GM21528 (cell line): ENCODE measurements at regions not wholly inside any gene's neighbourhood (a gene's known extent, or its start where the extent isn't known, plus 50 kb on each side); places are given as distances from the start of the nearest gene placed in this dataset.

ENCODE experiments used
- ATAC-seq: cut with Tn5 transposase; IDR thresholded peaks from one replicate; pipeline ENCODE4 v1.9.1; 2021; ENCODE audit warnings: mild to moderate bottlenecking, moderate library complexity; ENCODE audit not compliant: unreplicated experiment, low FRiP score

- no peak for ATAC-seq
Observed at GRCh38 chr4:137090951-137091350, 441.3 kb downstream of the PCDH18 start.

- no peak for ATAC-seq
Observed at GRCh38 chr4:137083571-137084135, 448.6 kb downstream of the PCDH18 start.

GRCh38 chr4:137082061-137082460, 450.2 kb downstream of the PCDH18 start:
- ATAC-seq = no peak

GRCh38 chr4:137076908-137077307, 455.4 kb downstream of the PCDH18 start:
- no peak for ATAC-seq

GRCh38 chr4:137075586-137075985, 456.7 kb downstream of the PCDH18 start:
- ATAC-seq = no peak

- ATAC-seq = no peak
Observed at GRCh38 chr4:137070614-137071013, 461.7 kb downstream of the PCDH18 start.

- ATAC-seq = no peak
Observed at GRCh38 chr4:137069473-137069872, 462.8 kb downstream of the PCDH18 start.

GRCh38 chr4:137067735-137068134, 464.6 kb downstream of the PCDH18 start:
- no peak for ATAC-seq

- no peak for ATAC-seq
Observed at GRCh38 chr4:137065311-137065710, 467.0 kb downstream of the PCDH18 start.

- no peak for ATAC-seq
Observed at GRCh38 chr4:137063961-137064360, 468.3 kb downstream of the PCDH18 start.

- ATAC-seq = no peak
Observed at GRCh38 chr4:137043184-137043583, 489.1 kb downstream of the PCDH18 start.

GRCh38 chr4:137039370-137039769, 492.9 kb downstream of the PCDH18 start:
- no peak for ATAC-seq

GRCh38 chr4:137032222-137032621, 500.1 kb downstream of the PCDH18 start:
- ATAC-seq = no peak

GRCh38 chr4:137029026-137029425, 503.3 kb downstream of the PCDH18 start:
- ATAC-seq = no peak

- no peak for ATAC-seq
Observed at GRCh38 chr4:137025484-137026059, 506.7 kb downstream of the PCDH18 start.

- no peak for ATAC-seq
Observed at GRCh38 chr4:137015426-137016409, 516.6 kb downstream of the PCDH18 start.

GRCh38 chr4:137000432-137000831, 531.9 kb downstream of the PCDH18 start:
- no peak for ATAC-seq

GRCh38 chr4:136992032-136992431, 540.3 kb downstream of the PCDH18 start:
- no peak for ATAC-seq

- no peak for ATAC-seq
Observed at GRCh38 chr4:136985683-136986082, 546.6 kb downstream of the PCDH18 start.

- ATAC-seq = no peak
Observed at GRCh38 chr4:136967069-136967468, 565.2 kb downstream of the PCDH18 start.

- no peak for ATAC-seq
Observed at GRCh38 chr4:136965478-136965877, 566.8 kb downstream of the PCDH18 start.
